ENCODE measurements at regions not wholly inside any gene's neighbourhood (a gene's known extent, or its start where the extent isn't known, plus 50 kb on each side); places are given as distances from the start of the nearest gene placed in this dataset.

GRCh38 chr11:93081694-93082093 lies 112.2 kb downstream of the MTNR1B start:
- ATAC-seq (no peak), DNase-seq (no peak), FAIRE-seq (no peak)
- no peak for TF ChIP-seq CTCF (IDR thresholded peaks at IDR 0.05)
- no peak overlapping the region for H3K4me3 ChIP-seq
- no peaks in the 10 kb centered on the region for H3K9me3 ChIP-seq
- WGBS, 2 donors: 83 to 86% methylated on average over 1 of the region's 1 CpG
- no peak overlapping the region for H3K27ac ChIP-seq
- intact Hi-C loops (cut with DNase I): no loop called here
- no peaks in the 10 kb centered on the region for H3K36me3 ChIP-seq
- H3K4me1 ChIP-seq: no peaks in the 10 kb centered on the region
- H3K27me3 ChIP-seq: no peaks in the 10 kb centered on the region

- ATAC-seq: no peak
- Histone ChIP-seq H3K36me3 (no peaks in the 10 kb centered on the region), H3K4me1 (no peaks in the 10 kb centered on the region), H3K27ac (no peak overlapping the region), H3K9me3 (no peaks in the 10 kb centered on the region), H3K27me3 (no peaks in the 10 kb centered on the region), H3K4me3 (no peak overlapping the region)
- 82 to 87% methylated on average over 6 of the region's 6 CpGs for WGBS, 2 donors
- DNase-seq: no peak
- intact Hi-C loops (cut with DNase I): no loop called here
- no peak for TF ChIP-seq CTCF (IDR thresholded peaks at IDR 0.05)
- no peak for FAIRE-seq
Measured at GRCh38 chr11:93082900-93083299, 113.4 kb downstream of the MTNR1B start.

- Histone ChIP-seq H3K4me3 (no peak overlapping the region), H3K9me3 (no peaks in the 10 kb centered on the region), H3K27ac (no peak overlapping the region), H3K27me3 (no peaks in the 10 kb centered on the region), H3K4me1 (no peaks in the 10 kb centered on the region), H3K36me3 (no peaks in the 10 kb centered on the region)
- 81 to 85% methylated on average over 2 of the region's 2 CpGs for WGBS, 2 donors
- intact Hi-C loops (cut with DNase I): no loop called here
- ATAC-seq: no peak
- DNase-seq: no peak
- no peak for FAIRE-seq
- TF ChIP-seq CTCF (IDR thresholded peaks at IDR 0.05): no peak
Measured at GRCh38 chr11:93084727-93085505, 112.9 kb downstream of the SLC36A4 start.

GRCh38 chr11:93089474-93090102 lies 108.2 kb downstream of the SLC36A4 start:
- no peaks in the 10 kb centered on the region for H3K36me3 ChIP-seq
- TF ChIP-seq CTCF (IDR thresholded peaks at IDR 0.05): peak in 1 of 4 donors; percentile 9
- H3K4me1 ChIP-seq: no peaks in the 10 kb centered on the region
- H3K9me3 ChIP-seq: no peaks in the 10 kb centered on the region
- intact Hi-C loops (cut with DNase I): no loop called here
- no peak for FAIRE-seq
- no peak overlapping the region for H3K27ac ChIP-seq
- WGBS, 2 donors: 64 to 69% methylated on average over 5 of the region's 5 CpGs
- peak in 3 of 4 donors; percentile 76 to 86 (median 77) for ATAC-seq
- no peak overlapping the region for H3K4me3 ChIP-seq
- no peak for DNase-seq
- H3K27me3 ChIP-seq: no peaks in the 10 kb centered on the region

All from pancreas (tissue), 10 donors.